Cardiac muscle cell (in vitro differentiated cells and primary cell): ENCODE measurements at regions not wholly inside any gene's neighbourhood (a gene's known extent, or its start where the extent isn't known, plus 50 kb on each side); places are given as distances from the start of the nearest gene placed in this dataset.

Source experiments
- DNase-seq, 2 donors: peaks; one replicate each; pipeline versions ENCODE4 v3.0.0 to v3.0.0-alpha.2; 2010 to 2017; ENCODE audit warnings: low read depth in 1 of 2, low spot score in 1 of 2
- H3K27ac ChIP-seq: fragments of 200-600 bp; sonication (generic); 2 replicates; pipeline ENCODE4 v1.5.1; 2016
- H3K27me3 ChIP-seq: fragments of 200-600 bp; sonication (generic); 2 replicates; pipeline ENCODE4 v1.6.0; 2016; ENCODE audit warnings: control low read depth
- H3K36me3 ChIP-seq: fragments of 200-600 bp; sonication (generic); 2 replicates; pipeline ENCODE4 v1.5.1; 2016; ENCODE audit warnings: control low read depth
- H3K4me1 ChIP-seq: fragments of 200-600 bp; sonication (generic); 2 replicates; pipeline ENCODE4 v1.8.1; 2017; ENCODE audit warnings: low read depth, mild to moderate bottlenecking, mixed run types
- H3K4me3 ChIP-seq: fragments of 200-600 bp; sonication (generic); 2 replicates; pipeline ENCODE4 v1.5.1; 2016; ENCODE audit warnings: mild to moderate bottlenecking
- H3K9me3 ChIP-seq: fragments of 200-600 bp; sonication (generic); 2 replicates; pipeline ENCODE4 v1.5.1; 2017; ENCODE audit warnings: low read depth, mild to moderate bottlenecking, control low read depth
- TF ChIP-seq, protein P1 (sequence below): IDR thresholded peaks from 2 replicates; pipeline ENCODE4 v1.5.1; 2012; ENCODE audit warnings: low read depth, mild to moderate bottlenecking, low read length

DNA sequence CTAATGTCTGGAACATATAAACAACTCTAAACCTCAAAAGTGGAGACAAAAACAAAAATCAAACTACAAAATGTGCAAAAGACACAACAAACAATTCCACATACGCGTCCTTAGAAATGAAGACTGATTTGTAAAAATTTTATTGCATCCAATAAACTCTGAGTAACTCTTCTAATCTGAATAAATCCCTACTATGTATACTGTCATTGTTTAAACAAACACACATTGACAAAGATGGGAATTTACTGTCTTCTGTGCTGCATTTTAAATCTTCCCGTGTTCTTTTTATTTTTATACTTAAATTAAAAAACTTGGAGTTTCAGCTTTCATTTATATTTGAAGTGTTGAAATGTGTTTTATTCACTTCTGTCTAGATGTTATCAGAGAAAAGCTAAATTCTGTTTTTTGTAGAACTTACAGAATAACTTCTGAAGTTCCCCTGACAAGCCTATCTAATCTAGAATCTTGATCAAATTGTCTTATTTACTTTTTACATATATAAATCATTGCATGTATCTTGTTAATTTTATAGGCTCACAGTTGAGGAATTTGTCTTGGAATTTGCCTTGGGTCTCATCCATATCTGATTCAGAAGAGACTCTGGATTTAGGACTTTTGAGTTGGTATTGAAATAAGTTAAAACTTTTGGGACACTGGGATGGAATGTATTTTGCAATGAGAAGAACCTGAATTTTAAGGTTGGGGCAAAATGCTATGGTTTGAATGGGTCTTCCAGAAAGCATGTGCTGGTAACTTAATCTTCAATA is 2064.4 kb upstream of the C9orf72 start:
- Histone ChIP-seq H3K27ac (no peak overlapping the region), H3K36me3 (no peaks in the 10 kb centered on the region), H3K27me3 (no peaks in the 10 kb centered on the region), H3K4me1 (no peaks in the 10 kb centered on the region), H3K9me3 (no peaks in the 10 kb centered on the region), H3K4me3 (no peak overlapping the region)
- TF ChIP-seq, protein P1, sequence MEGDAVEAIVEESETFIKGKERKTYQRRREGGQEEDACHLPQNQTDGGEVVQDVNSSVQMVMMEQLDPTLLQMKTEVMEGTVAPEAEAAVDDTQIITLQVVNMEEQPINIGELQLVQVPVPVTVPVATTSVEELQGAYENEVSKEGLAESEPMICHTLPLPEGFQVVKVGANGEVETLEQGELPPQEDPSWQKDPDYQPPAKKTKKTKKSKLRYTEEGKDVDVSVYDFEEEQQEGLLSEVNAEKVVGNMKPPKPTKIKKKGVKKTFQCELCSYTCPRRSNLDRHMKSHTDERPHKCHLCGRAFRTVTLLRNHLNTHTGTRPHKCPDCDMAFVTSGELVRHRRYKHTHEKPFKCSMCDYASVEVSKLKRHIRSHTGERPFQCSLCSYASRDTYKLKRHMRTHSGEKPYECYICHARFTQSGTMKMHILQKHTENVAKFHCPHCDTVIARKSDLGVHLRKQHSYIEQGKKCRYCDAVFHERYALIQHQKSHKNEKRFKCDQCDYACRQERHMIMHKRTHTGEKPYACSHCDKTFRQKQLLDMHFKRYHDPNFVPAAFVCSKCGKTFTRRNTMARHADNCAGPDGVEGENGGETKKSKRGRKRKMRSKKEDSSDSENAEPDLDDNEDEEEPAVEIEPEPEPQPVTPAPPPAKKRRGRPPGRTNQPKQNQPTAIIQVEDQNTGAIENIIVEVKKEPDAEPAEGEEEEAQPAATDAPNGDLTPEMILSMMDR, result no peak
- no peak for DNase-seq

DNA sequence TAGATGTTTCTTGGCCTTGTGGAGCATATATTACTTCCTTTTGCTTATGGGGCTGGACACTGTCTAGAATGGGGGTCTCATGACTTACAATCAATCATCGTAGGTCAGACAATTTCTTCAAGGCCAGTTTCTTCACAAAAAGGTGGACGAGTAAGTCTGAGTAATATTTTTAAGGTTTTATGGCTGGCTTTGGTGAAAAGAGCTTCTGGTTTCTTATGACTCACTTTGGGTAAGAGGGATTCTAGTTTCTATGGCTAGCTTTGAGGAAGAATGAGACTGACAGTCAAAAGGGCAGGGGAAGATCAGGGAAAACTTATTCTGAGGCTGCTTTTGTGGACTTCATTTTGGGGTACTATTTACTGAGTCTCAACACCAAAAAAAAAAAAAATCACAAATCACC is 2067.2 kb upstream of the C9orf72 start:
- Histone ChIP-seq H3K27me3 (no peaks in the 10 kb centered on the region), H3K27ac (no peak overlapping the region), H3K4me3 (no peak overlapping the region), H3K4me1 (no peaks in the 10 kb centered on the region), H3K36me3 (no peaks in the 10 kb centered on the region), H3K9me3 (no peaks in the 10 kb centered on the region)
- DNase-seq, result no peak
- TF ChIP-seq, protein P1, result no peak

DNA sequence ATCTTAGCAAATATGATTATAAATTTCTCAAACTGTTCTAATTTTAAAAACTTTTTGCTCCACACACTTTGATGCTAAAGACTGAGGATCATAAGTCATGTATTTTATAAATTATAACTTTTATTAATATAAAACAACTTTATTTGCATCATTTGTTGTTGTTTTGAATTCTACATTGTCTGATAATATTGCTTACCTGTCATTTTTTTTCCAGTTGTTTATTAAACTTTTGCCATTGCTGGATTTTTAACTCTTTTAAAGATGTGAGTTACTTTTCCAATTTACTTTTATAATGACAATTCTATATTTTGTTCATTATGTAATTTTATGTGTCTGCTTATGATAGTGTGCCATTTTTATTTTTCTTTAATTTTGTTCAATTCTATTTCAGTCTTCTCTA is 2071.2 kb upstream of the C9orf72 start:
- Histone ChIP-seq H3K27ac (no peak overlapping the region), H3K27me3 (no peaks in the 10 kb centered on the region), H3K9me3 (no peaks in the 10 kb centered on the region), H3K4me1 (no peaks in the 10 kb centered on the region), H3K4me3 (no peak overlapping the region), H3K36me3 (no peaks in the 10 kb centered on the region)
- no peak for DNase-seq
- TF ChIP-seq, protein P1, result no peak

DNA sequence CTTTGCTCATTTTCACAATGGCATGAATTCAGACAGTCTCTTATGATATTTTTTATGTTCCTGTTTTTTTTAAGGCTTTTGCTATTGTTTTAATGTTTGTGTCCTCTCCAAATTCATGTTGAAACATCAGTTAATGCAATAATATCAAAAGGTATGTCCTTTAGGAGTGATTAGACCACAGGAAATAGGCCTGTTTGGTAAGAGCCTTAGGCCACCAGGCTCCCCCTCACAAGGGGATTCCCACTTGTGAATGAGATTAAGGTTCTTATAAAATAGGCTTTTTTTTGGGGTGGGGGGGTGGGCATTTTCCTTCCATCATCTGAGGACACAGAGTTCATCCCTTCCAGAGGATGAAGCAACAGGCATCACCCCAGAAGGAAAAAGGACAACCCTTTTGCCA is 2074.2 kb upstream of the C9orf72 start:
- Histone ChIP-seq H3K4me3 (no peak overlapping the region), H3K27ac (no peak overlapping the region), H3K4me1 (no peaks in the 10 kb centered on the region), H3K36me3 (no peaks in the 10 kb centered on the region), H3K27me3 (no peaks in the 10 kb centered on the region), H3K9me3 (no peaks in the 10 kb centered on the region)
- DNase-seq, result no peak
- TF ChIP-seq, protein P1, result no peak

DNA sequence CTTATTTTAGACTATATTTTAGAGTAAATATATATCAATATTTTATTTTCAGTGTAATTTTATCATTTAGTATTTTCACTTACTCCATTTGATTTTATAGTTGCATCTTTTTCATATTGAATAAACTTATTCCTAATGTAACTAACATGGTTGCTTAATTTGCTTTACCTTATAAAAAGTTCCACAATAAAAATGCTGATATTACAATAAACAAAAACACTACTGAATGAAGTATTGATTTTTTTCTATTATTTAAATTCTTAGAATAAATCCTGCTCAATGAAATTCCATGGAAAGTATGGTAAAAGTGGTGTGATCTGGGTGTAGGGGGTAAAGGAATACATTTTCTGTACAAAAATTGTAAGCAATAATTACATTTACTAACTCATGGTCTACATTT is 2074.9 kb upstream of the C9orf72 start:
- H3K4me1 ChIP-seq, result no peaks in the 10 kb centered on the region
- no peak overlapping the region for H3K4me3 ChIP-seq

More for the DNA sequence above, 2074.9 kb upstream of the C9orf72 start:
- H3K9me3 ChIP-seq, result no peaks in the 10 kb centered on the region
- no peaks in the 10 kb centered on the region for H3K36me3 ChIP-seq
- no peak overlapping the region for H3K27ac ChIP-seq
- TF ChIP-seq, protein P1, result no peak
- H3K27me3 ChIP-seq, result no peaks in the 10 kb centered on the region
- no peak for DNase-seq
